CD4-positive, alpha-beta memory T cell (primary cell): ENCODE measurements at regions not wholly inside any gene's neighbourhood (a gene's known extent, or its start where the extent isn't known, plus 50 kb on each side); places are given as distances from the start of the nearest gene placed in this dataset.

Experiments used
- CTCF ChIA-PET: fragments of 350-600 bp; sonication (Branson Sonifier 250); formaldehyde crosslinking; loops from one replicate; lab custom pipeline; 2021; ENCODE audit warnings: inconsistent platforms; ENCODE audit not compliant: partially characterized antibody; lab: Charles Lee
- POLR2A ChIA-PET: fragments of 350-600 bp; sonication (Branson Sonifier 250); formaldehyde crosslinking; loops from one replicate; lab custom pipeline; 2021; ENCODE audit not compliant: partially characterized antibody; lab: Charles Lee
- DNase-seq, 5 donors: peaks; one replicate each; pipeline versions ENCODE4 v3.0.0 to v3.0.0-alpha.2; 2020 to 2022; ENCODE audit warnings: mixed read lengths in 1 of 5
- H3K27ac ChIP-seq: one replicate; pipeline ENCODE4 v1.7.0; 2013; ENCODE audit warnings: low read depth, low read length
- H3K27me3 ChIP-seq: 2 replicates; pipeline ENCODE4 v1.7.0; 2013; ENCODE audit warnings: mild to moderate bottlenecking, low read length, moderate library complexity; ENCODE audit not compliant: insufficient read depth
- H3K36me3 ChIP-seq: 2 replicates; pipeline ENCODE4 v1.7.0; 2013; ENCODE audit warnings: mild to moderate bottlenecking, low read length, moderate library complexity; ENCODE audit not compliant: insufficient read depth
- H3K4me1 ChIP-seq: 2 replicates; pipeline ENCODE4 v1.7.0; 2013; ENCODE audit warnings: mild to moderate bottlenecking, low read length, moderate library complexity; ENCODE audit not compliant: insufficient read depth
- H3K4me3 ChIP-seq, 2 donors: one replicate each; pipeline ENCODE4 v1.7.0; 2013; ENCODE audit warnings: low read length in 2 of 2, mild to moderate bottlenecking in 1 of 2
- H3K9me3 ChIP-seq, 2 donors: one replicate each; pipeline ENCODE4 v1.7.0; 2013; ENCODE audit warnings: low read length in 2 of 2, control low read depth in 1 of 2; ENCODE audit not compliant: control insufficient read depth in 1 of 2
- H3K27ac Mint-ChIP-seq, 7 donors: one replicate each; pipeline ENCODE4 v1.8.0; 2020 to 2021; ENCODE audit warnings: mixed read lengths in 7 of 7, mild to moderate bottlenecking in 6 of 7, inconsistent platforms in 3 of 7, moderate library complexity in 3 of 7
- H3K27me3 Mint-ChIP-seq, 2 donors: one replicate each; pipeline ENCODE4 v1.8.0; 2020 to 2021; ENCODE audit warnings: mixed read lengths in 2 of 2
- H3K36me3 Mint-ChIP-seq, 2 donors: one replicate each; pipeline ENCODE4 v1.8.0; 2020 to 2021; ENCODE audit warnings: mixed read lengths in 2 of 2, inconsistent platforms in 1 of 2, mild to moderate bottlenecking in 1 of 2
- H3K4me1 Mint-ChIP-seq, 4 donors: one replicate each; pipeline ENCODE4 v1.8.0; 2020 to 2021; ENCODE audit warnings: mixed read lengths in 4 of 4, mild to moderate bottlenecking in 1 of 4
- H3K4me3 Mint-ChIP-seq, 8 donors: one replicate each; pipeline ENCODE4 v1.8.0; 2020 to 2021; ENCODE audit warnings: mixed read lengths in 8 of 8, mild to moderate bottlenecking in 7 of 8, moderate library complexity in 6 of 8, inconsistent platforms in 3 of 8
- H3K9me3 Mint-ChIP-seq, 8 donors: one replicate each; pipeline ENCODE4 v1.8.0; 2020 to 2021; ENCODE audit warnings: mixed read lengths in 8 of 8, mild to moderate bottlenecking in 5 of 8, inconsistent platforms in 3 of 8, moderate library complexity in 1 of 8
- intact Hi-C: fragments of 100-400 bp; cut with micrococcal nuclease; formaldehyde crosslinking; loops from one replicate; pipeline ENCODE4 v1.15.1; 2023

DNA sequence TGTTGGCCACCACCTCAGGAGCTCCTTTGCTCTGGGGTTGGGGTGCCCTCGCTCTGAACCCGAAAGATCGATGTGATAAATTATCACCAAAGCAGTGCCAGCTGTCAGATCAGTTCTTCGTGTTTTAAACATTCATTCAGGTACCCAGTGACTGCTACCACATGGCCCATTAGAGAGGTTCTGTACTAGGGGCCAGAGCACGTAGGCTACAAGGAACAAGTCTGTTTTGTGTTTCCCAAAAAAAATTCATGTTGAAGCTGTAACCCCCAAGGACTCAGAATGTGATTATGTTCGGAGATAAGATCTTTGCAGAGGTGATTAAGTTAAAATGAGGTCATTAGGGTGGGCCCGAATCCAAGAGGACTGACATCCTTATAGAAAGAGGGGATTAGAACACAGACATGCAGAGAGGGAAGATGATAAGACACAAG, 526.9 kb downstream of the NPHP4 start:
- Mint-ChIP-seq H3K9me3 (peaks cover 0 to 24% (median 13%) of the 10 kb centered on the region in 8 donors), H3K27me3 (peaks cover 1 to 3% of the 10 kb centered on the region in 2 donors), H3K36me3 (no peaks in the 10 kb centered on the region), H3K4me1 (peaks cover 8 to 27% (median 15%) of the 10 kb centered on the region in 4 donors), H3K4me3 (no peak overlapping the region), H3K27ac (no peak overlapping the region)
- H3K36me3 ChIP-seq = no peaks in the 10 kb centered on the region
- H3K4me1 ChIP-seq = peaks cover 6% of the 10 kb centered on the region
- H3K4me3 ChIP-seq = no peak overlapping the region
- H3K27ac ChIP-seq = no peak overlapping the region
- ChIA-PET POLR2A (no interaction called here), CTCF (no interaction called here)
- no peaks in the 10 kb centered on the region for H3K27me3 ChIP-seq
- intact Hi-C loops = no loop called here
- DNase-seq = no peak
- no peaks in the 10 kb centered on the region for H3K9me3 ChIP-seq

DNA sequence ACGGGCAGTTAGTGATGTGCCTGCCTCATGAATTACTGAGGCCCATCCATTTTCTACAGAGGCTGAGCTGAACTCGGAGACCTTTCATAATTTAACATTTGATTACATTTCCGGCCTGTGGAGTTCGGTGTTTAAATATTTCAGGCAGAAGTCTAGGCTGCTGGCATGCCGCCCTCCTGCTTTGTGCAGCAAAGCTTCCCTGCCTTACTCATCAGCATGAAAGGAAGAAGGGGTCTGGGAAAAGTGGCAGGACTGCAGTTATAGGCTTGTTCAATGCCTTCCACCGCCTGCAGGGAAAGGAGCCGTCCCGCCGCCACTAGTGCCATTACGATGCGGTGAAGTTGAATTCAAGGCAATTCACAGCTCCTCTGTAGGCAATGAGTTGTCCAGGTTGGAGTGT, 527.9 kb downstream of the NPHP4 start:
- H3K27ac Mint-ChIP-seq = no peak overlapping the region
- CTCF ChIA-PET = interaction anchor here (0.6 to 1.5 kb wide), 2 partner anchors 50 to 871 kb away, joined by 3 to 4 read pairs; no protein-coding TSS in a partner anchor
- Histone ChIP-seq H3K9me3 (no peaks in the 10 kb centered on the region), H3K27ac (no peak overlapping the region), H3K36me3 (no peaks in the 10 kb centered on the region), H3K4me3 (no peak overlapping the region), H3K4me1 (peaks cover 6% of the 10 kb centered on the region), H3K27me3 (no peaks in the 10 kb centered on the region)
- H3K4me3 Mint-ChIP-seq = no peak overlapping the region
- POLR2A ChIA-PET = no interaction called here
- peaks cover 0 to 24% (median 13%) of the 10 kb centered on the region in 8 donors for H3K9me3 Mint-ChIP-seq
- H3K4me1 Mint-ChIP-seq = peaks cover 8 to 27% (median 15%) of the 10 kb centered on the region in 4 donors
- no peaks in the 10 kb centered on the region for H3K36me3 Mint-ChIP-seq
- DNase-seq = no peak
- intact Hi-C loops = no loop called here
- H3K27me3 Mint-ChIP-seq = peaks cover 1 to 3% of the 10 kb centered on the region in 2 donors

DNA sequence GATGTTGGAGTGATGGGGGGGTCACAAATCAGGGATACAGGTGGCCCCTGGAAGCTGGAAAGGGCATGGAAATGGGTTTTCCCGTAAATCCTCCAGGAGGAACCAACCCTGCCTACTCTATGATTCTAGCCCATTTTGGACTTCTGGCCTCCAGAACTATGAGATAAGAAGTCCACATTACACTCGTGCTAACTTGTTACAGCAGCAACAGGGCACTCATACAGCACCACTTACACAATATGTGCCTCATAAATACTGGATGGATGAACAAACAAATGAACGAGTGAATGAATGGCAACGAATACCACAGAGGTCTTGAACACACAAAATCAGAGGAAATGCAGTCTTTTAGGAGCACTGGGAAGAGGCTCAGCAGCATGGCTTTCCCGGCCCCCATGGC, 531.3 kb downstream of the NPHP4 start:
- H3K9me3 Mint-ChIP-seq = peaks cover 0 to 24% (median 8%) of the 10 kb centered on the region in 8 donors
- ChIA-PET POLR2A (no interaction called here), CTCF (no interaction called here)
- no peak overlapping the region for H3K27ac Mint-ChIP-seq
- Histone ChIP-seq H3K36me3 (no peaks in the 10 kb centered on the region), H3K4me3 (no peak overlapping the region), H3K4me1 (no peaks in the 10 kb centered on the region), H3K9me3 (no peaks in the 10 kb centered on the region), H3K27ac (no peak overlapping the region), H3K27me3 (no peaks in the 10 kb centered on the region)
- no peaks in the 10 kb centered on the region for H3K36me3 Mint-ChIP-seq
- no peak overlapping the region for H3K4me3 Mint-ChIP-seq
- no peak for DNase-seq
- H3K27me3 Mint-ChIP-seq = peaks cover 0 to under 1% of the 10 kb centered on the region in 2 donors
- intact Hi-C loops = no loop called here
- peaks cover 0 to 9% (median 3%) of the 10 kb centered on the region in 4 donors for H3K4me1 Mint-ChIP-seq

- Histone ChIP-seq H3K4me1 (no peaks in the 10 kb centered on the region), H3K9me3 (no peaks in the 10 kb centered on the region), H3K36me3 (no peaks in the 10 kb centered on the region), H3K27me3 (no peaks in the 10 kb centered on the region), H3K4me3 (no peak overlapping the region), H3K27ac (no peak overlapping the region)
- H3K27me3 Mint-ChIP-seq = peaks cover 0 to 6% of the 10 kb centered on the region in 2 donors
- no peaks in the 10 kb centered on the region for H3K36me3 Mint-ChIP-seq
- CTCF ChIA-PET = no interaction called here
- H3K4me1 Mint-ChIP-seq = no peaks in the 10 kb centered on the region
- DNase-seq = no peak
- POLR2A ChIA-PET = no interaction called here
- intact Hi-C loops = no loop called here
- no peak overlapping the region for H3K27ac Mint-ChIP-seq
- peaks cover 0 to 24% (median 8%) of the 10 kb centered on the region in 8 donors for H3K9me3 Mint-ChIP-seq
- H3K4me3 Mint-ChIP-seq = no peak overlapping the region
These were observed 532.2 kb downstream of the NPHP4 start for GRCh38 chr1:5459839-5460610.

- intact Hi-C loops = no loop called here
- CTCF ChIA-PET = no interaction called here
- POLR2A ChIA-PET = no interaction called here
These were observed 534.0 kb downstream of the NPHP4 start for GRCh38 chr1:5458248-5458647.

DNA sequence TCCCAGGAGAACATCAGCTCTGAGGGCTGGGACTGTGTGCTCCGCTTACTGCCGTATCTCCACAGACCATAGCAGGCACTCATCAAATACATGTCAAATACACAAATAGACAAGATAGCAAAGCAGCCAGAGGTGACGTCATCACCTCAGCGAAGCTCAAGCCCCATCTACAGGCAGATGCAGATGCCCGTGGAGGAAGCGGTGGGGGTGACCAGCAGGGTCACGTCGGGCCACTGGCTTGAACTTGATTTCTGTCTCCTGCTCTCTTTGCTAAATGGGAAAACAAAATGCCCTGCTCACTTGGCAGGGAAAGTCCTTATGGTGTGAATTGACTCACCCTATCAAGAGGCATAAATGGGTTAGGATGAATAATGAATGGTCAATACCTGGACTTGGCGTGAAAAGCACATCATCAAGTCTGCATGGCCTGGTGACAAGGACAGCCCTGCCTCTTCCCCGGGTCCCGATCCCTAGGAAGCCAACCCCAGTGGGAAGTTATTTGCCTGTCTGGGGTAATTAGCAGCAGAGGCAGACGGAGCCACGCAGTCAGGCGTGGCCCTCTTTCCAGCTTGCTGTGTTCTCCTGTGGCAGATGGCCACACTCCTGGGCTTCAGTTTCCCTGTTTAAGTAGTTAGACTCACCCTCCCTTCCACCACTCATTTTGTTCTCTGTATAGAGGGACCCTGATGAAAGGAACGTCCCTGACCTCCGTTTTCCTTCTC, 536.0 kb downstream of the NPHP4 start:
- no peaks in the 10 kb centered on the region for H3K4me1 Mint-ChIP-seq
- H3K27ac Mint-ChIP-seq = peak overlapping the region in 1 of 7 donors; percentile 27
- no peak overlapping the region for H3K4me3 Mint-ChIP-seq
- H3K9me3 ChIP-seq = no peaks in the 10 kb centered on the region
- no peaks in the 10 kb centered on the region for H3K4me1 ChIP-seq
- no peaks in the 10 kb centered on the region for H3K36me3 ChIP-seq
- H3K9me3 Mint-ChIP-seq = peaks cover 0 to 8% (median 3%) of the 10 kb centered on the region in 8 donors
- DNase-seq = no peak
- H3K27ac ChIP-seq = no peak overlapping the region
- no peaks in the 10 kb centered on the region for H3K27me3 ChIP-seq
- H3K36me3 Mint-ChIP-seq = no peaks in the 10 kb centered on the region
- intact Hi-C loops = no loop called here
- ChIA-PET POLR2A (no interaction called here), CTCF (no interaction called here)
- H3K4me3 ChIP-seq = no peak overlapping the region
- peaks cover 3 to 10% of the 10 kb centered on the region in 2 donors for H3K27me3 Mint-ChIP-seq

More at GRCh38 chr1:5458248-5458647, 534.0 kb downstream of the NPHP4 start:
- H3K36me3 Mint-ChIP-seq = no peaks in the 10 kb centered on the region
- Histone ChIP-seq H3K27ac (no peak overlapping the region), H3K9me3 (no peaks in the 10 kb centered on the region), H3K4me3 (no peak overlapping the region), H3K36me3 (no peaks in the 10 kb centered on the region), H3K4me1 (no peaks in the 10 kb centered on the region), H3K27me3 (no peaks in the 10 kb centered on the region)
- no peak overlapping the region for H3K27ac Mint-ChIP-seq
- H3K27me3 Mint-ChIP-seq = peaks cover 0 to 6% of the 10 kb centered on the region in 2 donors
- H3K4me1 Mint-ChIP-seq = no peaks in the 10 kb centered on the region
- H3K4me3 Mint-ChIP-seq = no peak overlapping the region
- DNase-seq = no peak
- H3K9me3 Mint-ChIP-seq = peaks cover 0 to 24% (median 7%) of the 10 kb centered on the region in 8 donors

DNA sequence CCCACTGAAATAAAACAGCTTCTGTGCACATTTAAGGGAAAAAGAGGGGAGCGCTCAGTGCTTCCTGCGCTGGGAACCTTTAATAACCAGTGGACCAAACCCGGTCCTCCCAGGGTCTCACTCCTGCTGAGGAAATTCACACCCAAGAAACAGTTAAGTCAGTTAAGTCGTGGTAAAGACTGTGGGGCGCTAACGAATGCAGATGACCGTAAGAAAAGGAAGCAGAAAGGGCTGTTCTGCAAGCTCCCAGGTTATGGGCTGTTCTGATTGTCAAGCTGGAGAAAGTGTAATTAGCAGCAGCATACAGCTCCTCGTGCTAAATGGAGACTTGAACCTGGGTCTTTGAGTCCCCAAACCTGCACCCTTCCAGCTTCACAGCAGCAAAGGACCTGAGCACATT, 536.6 kb downstream of the NPHP4 start:
- Mint-ChIP-seq H3K4me3 (no peak overlapping the region), H3K4me1 (no peaks in the 10 kb centered on the region), H3K27me3 (peaks cover 3 to 10% of the 10 kb centered on the region in 2 donors), H3K36me3 (no peaks in the 10 kb centered on the region), H3K27ac (no peak overlapping the region), H3K9me3 (peaks cover 0 to 2% (median 0%) of the 10 kb centered on the region in 8 donors)
- Histone ChIP-seq H3K27me3 (no peaks in the 10 kb centered on the region), H3K9me3 (no peaks in the 10 kb centered on the region), H3K27ac (no peak overlapping the region), H3K4me1 (no peaks in the 10 kb centered on the region), H3K36me3 (no peaks in the 10 kb centered on the region), H3K4me3 (no peak overlapping the region)
- ChIA-PET POLR2A (no interaction called here), CTCF (no interaction called here)
- intact Hi-C loops = no loop called here
- DNase-seq = no peak
